GM23248 (cell line): ENCODE measurements at regions not wholly inside any gene's neighbourhood (a gene's known extent, or its start where the extent isn't known, plus 50 kb on each side); places are given as distances from the start of the nearest gene placed in this dataset.

ENCODE experiments used
- DNase-seq: peaks from one replicate; pipeline ENCODE4 v3.0.0-alpha.2; 2015
- H2AFZ ChIP-seq: fragments of 200-600 bp; sonication (generic); 2 replicates; pipeline ENCODE4 v1.6.1; 2016; ENCODE audit warnings: antibody characterized with exemption
- H3F3A ChIP-seq: fragments of 200-600 bp; sonication (generic); 2 replicates; pipeline ENCODE4 v1.6.1; 2016; ENCODE audit warnings: mild to moderate bottlenecking, antibody characterized with exemption, mixed run types; ENCODE audit not compliant: insufficient read depth
- H3K27ac ChIP-seq: fragments of 200-600 bp; sonication (generic); 2 replicates; pipeline ENCODE4 v1.5.1; 2016; ENCODE audit warnings: mild to moderate bottlenecking
- H3K27me3 ChIP-seq: fragments of 200-600 bp; sonication (generic); replicated peaks from 2 replicates; pipeline ENCODE4 v1.6.1; 2016; ENCODE audit warnings: mild to moderate bottlenecking; ENCODE audit not compliant: insufficient read depth
- H3K36me3 ChIP-seq: fragments of 200-600 bp; sonication (generic); 2 replicates; pipeline ENCODE4 v1.6.1; 2016; ENCODE audit warnings: low read depth, mild to moderate bottlenecking
- H3K4me1 ChIP-seq: fragments of 200-600 bp; sonication (generic); 2 replicates; pipeline ENCODE4 v1.6.1; 2016; ENCODE audit warnings: mild to moderate bottlenecking; ENCODE audit not compliant: insufficient read depth
- H3K4me2 ChIP-seq: fragments of 200-600 bp; sonication (generic); one replicate; pipeline ENCODE4 v1.6.1; 2016; ENCODE audit warnings: mild to moderate bottlenecking; ENCODE audit not compliant: unreplicated experiment
- H3K4me3 ChIP-seq: fragments of 200-600 bp; sonication (generic); 2 replicates; pipeline ENCODE4 v1.5.1; 2016; ENCODE audit warnings: mild to moderate bottlenecking
- H3K79me2 ChIP-seq: fragments of 200-600 bp; sonication (generic); 2 replicates; pipeline ENCODE4 v1.6.1; 2016; ENCODE audit warnings: mild to moderate bottlenecking; ENCODE audit not compliant: insufficient read depth
- H3K9ac ChIP-seq: fragments of 200-600 bp; sonication (generic); 2 replicates; pipeline ENCODE4 v1.6.1; 2016; ENCODE audit warnings: mild to moderate bottlenecking
- H3K9me2 ChIP-seq: fragments of 200-600 bp; sonication (generic); 2 replicates; pipeline ENCODE4 v1.6.1; 2016; ENCODE audit warnings: mixed run types, mild to moderate bottlenecking, moderate library complexity; ENCODE audit not compliant: insufficient read depth
- H3K9me3 ChIP-seq: fragments of 200-600 bp; sonication (generic); one replicate; pipeline ENCODE4 v1.6.1; 2017; ENCODE audit warnings: low read depth
- H4K20me1 ChIP-seq: fragments of 200-600 bp; sonication (generic); 2 replicates; pipeline ENCODE4 v1.6.0; 2016; ENCODE audit not compliant: insufficient read depth
- EZH2 ChIP-seq: fragments of 200-600 bp; sonication (generic); IDR thresholded peaks from 2 replicates; pipeline ENCODE4 v1.6.1; 2018; ENCODE audit warnings: antibody characterized with exemption, mild to moderate bottlenecking; ENCODE audit not compliant: insufficient read depth, poor library complexity, severe bottlenecking
- EZH2phosphoT487 ChIP-seq: fragments of 200-600 bp; sonication (generic); IDR thresholded peaks from 2 replicates; pipeline ENCODE4 v1.6.1; 2018; ENCODE audit warnings: antibody characterized with exemption, moderate library complexity, mild to moderate bottlenecking, low read depth; ENCODE audit not compliant: insufficient read depth
- WGBS, 2 experiments: methylation state at CpG; one replicate each; pipeline ENCODE4 v1.1.6; 2015 to 2017; ENCODE audit warnings: low lambda C conversion rate in 2 of 2, low coverage in 1 of 2; ENCODE audit errors: missing lambda C conversion rate in 2 of 2; 5-methylcytosine and 5-hydroxymethylcytosine counted together
- in situ Hi-C: fragments of 300-500 bp; cut with MboI; formaldehyde crosslinking; loops from 2 replicates; pipeline ENCODE4 v1.15.0; 2020

GRCh38 chr20:50415516-50416268, 94.5 kb upstream of the PTPN1 start:
- no peaks in the 10 kb centered on the region for H3K9me3 ChIP-seq
- H3K4me1 ChIP-seq: peaks cover 9% of the 10 kb centered on the region
- peak overlapping the region; percentile 71 for H3K27ac ChIP-seq
- in situ Hi-C loops: no loop called here
- H3K79me2 ChIP-seq: no peaks in the 10 kb centered on the region
- no peaks in the 10 kb centered on the region for H4K20me1 ChIP-seq
- peak overlapping the region; percentile 43; the same call in 1 of the 2 replicates for H3K4me3 ChIP-seq
- H2AFZ ChIP-seq: peak overlapping the region; percentile 86
- H3K36me3 ChIP-seq: no peaks in the 10 kb centered on the region
- no peaks in the 10 kb centered on the region for H3K27me3 ChIP-seq
- peak overlapping the region; percentile 78 for H3K9ac ChIP-seq
- 3 to 6% methylated on average over 19 to 21 of the region's 25 CpGs for WGBS, 2 experiments
- DNase-seq: peak; percentile 94
- no peak for TF ChIP-seq EZH2phosphoT487
- TF ChIP-seq EZH2: no peak
- no peaks in the 10 kb centered on the region for H3K9me2 ChIP-seq
- 0 out of 2 replicates have a peak, but pooled peaks cover 7% of the 10 kb centered on the region for H3F3A ChIP-seq
- peak overlapping the region; percentile 62 for H3K4me2 ChIP-seq

GRCh38 chr20:50416269-50417022, 93.7 kb upstream of the PTPN1 start:
- H3K4me3 ChIP-seq: peak overlapping the region; percentile 43; the same call in 1 of the 2 replicates
- no peaks in the 10 kb centered on the region for H3K36me3 ChIP-seq
- peak overlapping the region; percentile 86 for H2AFZ ChIP-seq
- WGBS, 2 experiments: 84 to 94% methylated on average over 14 of the region's 14 CpGs
- DNase-seq: no peak
- no peaks in the 10 kb centered on the region for H4K20me1 ChIP-seq
- no peak for TF ChIP-seq EZH2
- no peak for TF ChIP-seq EZH2phosphoT487
- H3K27me3 ChIP-seq: no peaks in the 10 kb centered on the region
- H3K9me2 ChIP-seq: no peaks in the 10 kb centered on the region
- peak overlapping the region; percentile 78 for H3K9ac ChIP-seq
- in situ Hi-C loops: no loop called here
- no peaks in the 10 kb centered on the region for H3K79me2 ChIP-seq
- peak overlapping the region; percentile 71 for H3K27ac ChIP-seq
- peak overlapping the region; percentile 62 for H3K4me2 ChIP-seq
- H3K9me3 ChIP-seq: no peaks in the 10 kb centered on the region
- H3K4me1 ChIP-seq: peaks cover 9% of the 10 kb centered on the region
- 0 out of 2 replicates have a peak, but pooled peaks cover 7% of the 10 kb centered on the region for H3F3A ChIP-seq

GRCh38 chr20:50417023-50417329, 93.2 kb upstream of the PTPN1 start:
- TF ChIP-seq EZH2phosphoT487 (no peak), EZH2 (no peak)
- H3K27me3 ChIP-seq: no peaks in the 10 kb centered on the region
- in situ Hi-C loops: no loop called here
- H3K4me2 ChIP-seq: no peak overlapping the region
- H3K9me2 ChIP-seq: no peaks in the 10 kb centered on the region
- H3K79me2 ChIP-seq: no peaks in the 10 kb centered on the region
- H4K20me1 ChIP-seq: no peaks in the 10 kb centered on the region
- no peak overlapping the region for H3K9ac ChIP-seq
- no peak overlapping the region for H3K27ac ChIP-seq
- 0 out of 2 replicates have a peak, but pooled peaks cover 7% of the 10 kb centered on the region for H3F3A ChIP-seq
- no peak for DNase-seq
- no peak overlapping the region for H3K4me3 ChIP-seq
- no peaks in the 10 kb centered on the region for H3K9me3 ChIP-seq
- peaks cover 9% of the 10 kb centered on the region for H3K4me1 ChIP-seq
- no peaks in the 10 kb centered on the region for H3K36me3 ChIP-seq
- WGBS, 2 experiments: 79 to 88% methylated on average over 5 of the region's 5 CpGs
- no peak overlapping the region for H2AFZ ChIP-seq

GRCh38 chr20:50417484-50418235, 92.5 kb upstream of the PTPN1 start:
- Histone ChIP-seq H3F3A (0 out of 2 replicates have a peak, but pooled peaks cover 7% of the 10 kb centered on the region), H4K20me1 (no peaks in the 10 kb centered on the region), H3K4me1 (peaks cover 13% of the 10 kb centered on the region), H3K36me3 (no peaks in the 10 kb centered on the region), H3K4me3 (no peak overlapping the region), H3K27me3 (no peaks in the 10 kb centered on the region), H3K9me2 (no peaks in the 10 kb centered on the region), H3K9ac (no peak overlapping the region), H3K9me3 (no peaks in the 10 kb centered on the region), H2AFZ (no peak overlapping the region), H3K4me2 (no peak overlapping the region), H3K79me2 (no peaks in the 10 kb centered on the region), H3K27ac (no peak overlapping the region)
- DNase-seq: no peak
- TF ChIP-seq EZH2phosphoT487: no peak
- no peak for TF ChIP-seq EZH2
- in situ Hi-C loops: no loop called here
- 88 to 91% methylated on average over 6 of the region's 6 CpGs for WGBS, 2 experiments
